ENCODE measurements at regions not wholly inside any gene's neighbourhood (a gene's known extent, or its start where the extent isn't known, plus 50 kb on each side); places are given as distances from the start of the nearest gene placed in this dataset.
"Not testable (repeated sequence)": the region's sequence is repeated elsewhere in the genome, so short reads cannot be mapped to it uniquely, and the experiment has no call there.

DNA sequence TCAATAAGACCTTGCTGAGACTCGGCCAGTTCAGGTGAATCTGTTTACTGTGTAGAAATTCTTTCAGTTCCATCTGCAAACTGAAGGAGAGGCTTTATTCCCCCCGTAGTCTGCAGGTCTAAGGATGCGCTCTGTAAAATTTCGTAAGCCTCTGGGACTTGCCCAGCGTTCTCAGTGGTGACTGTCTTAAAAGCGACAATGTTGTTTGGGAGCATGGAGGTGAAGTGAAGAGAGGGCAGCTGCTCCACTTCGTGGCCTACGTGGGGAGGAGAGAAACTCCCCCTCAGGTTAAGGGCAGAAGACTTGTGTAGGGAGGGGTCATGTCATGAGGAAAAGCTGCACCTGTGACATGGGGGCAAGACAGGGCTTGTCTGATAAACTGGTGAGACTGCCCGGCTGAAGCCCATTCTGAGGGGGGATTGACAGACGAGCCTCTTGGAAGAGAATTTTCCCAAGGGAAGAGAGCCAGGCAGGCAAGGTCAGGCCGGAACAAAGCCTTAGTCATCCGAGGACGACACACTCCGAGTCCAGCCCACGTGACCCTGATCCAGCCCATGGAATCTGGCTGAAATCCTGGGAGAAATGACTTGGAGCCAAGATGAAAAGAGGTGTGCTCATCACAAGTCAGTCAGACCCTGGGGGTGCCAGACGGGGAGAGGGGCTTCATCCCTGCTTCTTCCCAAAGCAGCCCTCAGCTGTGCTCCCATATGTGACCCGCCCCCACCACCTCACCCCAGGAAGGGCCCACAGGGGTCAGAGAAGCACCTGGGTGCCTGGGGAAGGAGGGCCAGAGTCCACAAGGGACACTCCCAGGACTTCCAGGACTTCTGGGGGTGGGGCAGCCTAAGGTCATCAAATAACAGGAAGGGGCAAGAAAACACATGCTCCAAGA is 88.5 kb upstream of the SH3BP4 start:
- ATAC-seq (ENCODE audit: low FRiP score in 2 of 2) (peak; percentile 31 to 64), DNase-seq (no peak)
- H3K9me3 ChIP-seq = no peaks in the 10 kb centered on the region
- H3K4me3 ChIP-seq = no peak overlapping the region
- no peak for TF ChIP-seq POLR2A (IDR thresholded peaks at IDR 0.05)
- TF ChIP-seq, protein P1, sequence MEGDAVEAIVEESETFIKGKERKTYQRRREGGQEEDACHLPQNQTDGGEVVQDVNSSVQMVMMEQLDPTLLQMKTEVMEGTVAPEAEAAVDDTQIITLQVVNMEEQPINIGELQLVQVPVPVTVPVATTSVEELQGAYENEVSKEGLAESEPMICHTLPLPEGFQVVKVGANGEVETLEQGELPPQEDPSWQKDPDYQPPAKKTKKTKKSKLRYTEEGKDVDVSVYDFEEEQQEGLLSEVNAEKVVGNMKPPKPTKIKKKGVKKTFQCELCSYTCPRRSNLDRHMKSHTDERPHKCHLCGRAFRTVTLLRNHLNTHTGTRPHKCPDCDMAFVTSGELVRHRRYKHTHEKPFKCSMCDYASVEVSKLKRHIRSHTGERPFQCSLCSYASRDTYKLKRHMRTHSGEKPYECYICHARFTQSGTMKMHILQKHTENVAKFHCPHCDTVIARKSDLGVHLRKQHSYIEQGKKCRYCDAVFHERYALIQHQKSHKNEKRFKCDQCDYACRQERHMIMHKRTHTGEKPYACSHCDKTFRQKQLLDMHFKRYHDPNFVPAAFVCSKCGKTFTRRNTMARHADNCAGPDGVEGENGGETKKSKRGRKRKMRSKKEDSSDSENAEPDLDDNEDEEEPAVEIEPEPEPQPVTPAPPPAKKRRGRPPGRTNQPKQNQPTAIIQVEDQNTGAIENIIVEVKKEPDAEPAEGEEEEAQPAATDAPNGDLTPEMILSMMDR (IDR thresholded peaks at IDR 0.05) = no peak
- TF ChIP-seq EP300 (IDR thresholded peaks at IDR 0.05) = no peak
- no peak for TF ChIP-seq POLR2AphosphoS5 (IDR thresholded peaks at IDR 0.05)
- no peaks in the 10 kb centered on the region for H3K27me3 ChIP-seq
- no peaks in the 10 kb centered on the region for H3K36me3 ChIP-seq
- 70 to 82% methylated on average over 17 of the region's 17 CpGs for WGBS, 2 donors
- H3K27ac ChIP-seq = no peak overlapping the region
- H3K4me1 ChIP-seq = no peaks in the 10 kb centered on the region

DNA sequence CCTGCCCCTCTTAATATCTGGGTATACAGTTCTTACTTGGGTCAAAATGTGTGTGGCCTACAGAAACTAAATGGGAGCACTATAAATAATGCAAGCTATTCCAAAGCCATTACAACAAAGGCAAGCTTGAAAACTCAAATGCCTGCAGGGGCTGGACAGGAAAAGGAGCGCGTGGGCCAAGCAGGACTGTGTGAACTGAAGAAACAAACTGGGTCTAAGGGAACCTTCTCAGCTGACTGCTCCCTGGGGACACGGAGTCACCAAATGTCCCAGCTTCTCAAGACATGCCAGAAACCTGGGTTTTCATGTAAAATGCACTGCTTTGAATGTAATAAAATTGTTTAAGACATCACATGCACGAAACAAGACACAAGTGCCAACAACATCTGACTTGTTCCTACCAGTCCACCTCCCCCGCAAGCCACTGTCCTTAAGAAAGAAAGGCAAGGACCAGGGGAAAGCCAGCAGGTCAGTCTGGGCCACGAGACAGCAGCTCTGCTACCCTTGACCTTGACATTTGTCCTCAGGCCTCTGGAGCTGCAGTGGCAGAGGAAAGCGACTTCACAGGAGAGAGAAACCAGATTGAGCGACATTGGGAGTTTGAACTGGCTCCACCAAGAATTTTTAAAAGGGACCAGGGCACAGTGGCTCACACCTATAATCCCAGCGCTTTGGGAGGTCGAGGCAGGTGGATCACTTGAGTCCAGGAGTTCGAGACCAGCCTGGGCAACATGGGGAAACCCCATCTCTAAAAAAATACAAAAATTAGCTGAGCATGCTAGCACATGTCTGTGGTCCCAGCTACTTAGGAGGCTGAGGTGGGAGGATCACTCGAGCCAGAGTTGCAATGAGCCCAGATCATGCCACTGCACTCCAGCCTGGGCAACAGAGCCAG is 89.7 kb upstream of the SH3BP4 start:
- no peak overlapping the region for H3K27ac ChIP-seq
- no peaks in the 10 kb centered on the region for H3K27me3 ChIP-seq
- no peaks in the 10 kb centered on the region for H3K4me1 ChIP-seq
- DNase-seq = no peak
- H3K4me3 ChIP-seq = no peak overlapping the region
- 82 to 84% methylated on average over 12 of the region's 12 CpGs for WGBS, 2 donors
- no peaks in the 10 kb centered on the region for H3K36me3 ChIP-seq
- ATAC-seq (ENCODE audit: low FRiP score in 2 of 2) = no peak
- H3K9me3 ChIP-seq = no peaks in the 10 kb centered on the region
- TF ChIP-seq EP300 (IDR thresholded peaks at IDR 0.05) = no peak

GRCh38 chr2:234859330-234859872 is 92.4 kb upstream of the SH3BP4 start:
- WGBS, 2 donors = 92 to 93% methylated on average over 8 of the region's 8 CpGs
- not testable (repeated sequence) for H3K27ac ChIP-seq; ATAC-seq (ENCODE audit: low FRiP score in 2 of 2); H3K36me3 ChIP-seq; H3K4me1 ChIP-seq; H3K9me3 ChIP-seq; H3K27me3 ChIP-seq; DNase-seq; H3K4me3 ChIP-seq

- WGBS, 2 donors = 77 to 80% methylated on average over 6 of the region's 6 CpGs
- no peak overlapping the region for H3K4me3 ChIP-seq
- ATAC-seq (ENCODE audit: low FRiP score in 2 of 2) = no peak
- no peak overlapping the region for H3K27ac ChIP-seq
- DNase-seq = no peak
- H3K9me3 ChIP-seq = no peaks in the 10 kb centered on the region
- TF ChIP-seq EP300 (IDR thresholded peaks at IDR 0.05) (no peak), POLR2AphosphoS5 (IDR thresholded peaks at IDR 0.05) (no peak), POLR2A (IDR thresholded peaks at IDR 0.05) (no peak)
- TF ChIP-seq, protein P1 (IDR thresholded peaks at IDR 0.05) = no peak
- H3K27me3 ChIP-seq = no peaks in the 10 kb centered on the region
- H3K4me1 ChIP-seq = no peaks in the 10 kb centered on the region
- no peaks in the 10 kb centered on the region for H3K36me3 ChIP-seq
Measured at GRCh38 chr2:234858790-234859329, 93.0 kb upstream of the SH3BP4 start.

DNA sequence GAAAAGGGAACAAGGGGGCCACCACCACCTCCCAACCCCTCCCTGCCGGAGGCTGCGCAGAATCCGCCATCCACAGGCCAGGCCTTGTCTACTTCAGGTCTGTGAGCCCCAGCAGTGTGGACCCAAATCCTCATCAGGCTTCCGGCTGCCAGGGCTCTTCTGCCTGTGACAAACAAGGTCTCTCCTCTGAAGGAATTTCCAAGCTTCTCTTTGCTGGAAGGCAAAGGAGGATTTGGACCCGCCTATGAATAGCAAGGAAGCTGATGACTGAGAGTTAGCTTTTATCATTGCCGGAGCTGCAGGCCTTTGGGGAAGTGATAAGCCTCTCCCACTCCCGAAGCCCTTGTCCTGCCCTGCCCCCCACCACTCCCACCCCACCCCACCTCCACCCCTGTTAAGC is 93.7 kb upstream of the SH3BP4 start:
- Histone ChIP-seq H3K4me1 (no peaks in the 10 kb centered on the region), H3K36me3 (no peaks in the 10 kb centered on the region), H3K4me3 (no peak overlapping the region), H3K27me3 (no peaks in the 10 kb centered on the region), H3K27ac (no peak overlapping the region), H3K9me3 (no peaks in the 10 kb centered on the region)
- ATAC-seq (ENCODE audit: low FRiP score in 2 of 2) (no peak), DNase-seq (no peak)
- TF ChIP-seq, protein P1 (IDR thresholded peaks at IDR 0.05) = no peak
- WGBS, 2 donors = 78 to 87% methylated on average over 6 to 7 of the region's 7 CpGs
